HG03442 (cell line): ENCODE measurements at regions not wholly inside any gene's neighbourhood (a gene's known extent, or its start where the extent isn't known, plus 50 kb on each side); places are given as distances from the start of the nearest gene placed in this dataset.
"Not testable (repeated sequence)": the region's sequence is repeated elsewhere in the genome, so short reads cannot be mapped to it uniquely, and the experiment has no call there.

ENCODE experiments used
- ATAC-seq: cut with Tn5 transposase; IDR thresholded peaks from one replicate; pipeline ENCODE4 v1.9.1; 2021; ENCODE audit warnings: mild to moderate bottlenecking, moderate library complexity; ENCODE audit not compliant: unreplicated experiment

GRCh38 chr2:37722971-37723370, 51.5 kb upstream of the CDC42EP3 start:
- not testable (repeated sequence) for ATAC-seq

GRCh38 chr2:37730037-37730818, 58.8 kb upstream of the CDC42EP3 start:
- ATAC-seq = no peak

- ATAC-seq = not testable (repeated sequence)
Measured at GRCh38 chr2:37732412-37732811, 61.0 kb upstream of the CDC42EP3 start.

DNA sequence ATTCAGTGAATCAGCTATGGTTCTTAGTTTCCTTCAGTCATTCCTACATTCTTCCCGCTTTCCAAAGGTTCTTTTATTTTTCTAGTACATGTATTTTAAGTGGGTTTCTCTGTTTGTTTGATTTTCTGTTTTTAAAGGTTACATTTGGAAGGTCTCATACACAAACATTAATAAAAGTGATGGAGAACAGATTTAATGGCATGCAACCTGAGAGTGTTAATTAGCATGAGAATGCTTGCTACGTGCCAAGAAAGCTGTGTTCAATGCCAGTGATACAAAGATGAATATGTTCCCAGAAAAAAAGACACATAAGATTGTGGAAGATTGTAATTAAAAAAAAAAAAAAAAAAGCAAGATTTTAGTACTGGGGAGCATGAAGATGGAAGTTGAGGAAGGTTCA, 61.8 kb upstream of the CDC42EP3 start:
- no peak for ATAC-seq

DNA sequence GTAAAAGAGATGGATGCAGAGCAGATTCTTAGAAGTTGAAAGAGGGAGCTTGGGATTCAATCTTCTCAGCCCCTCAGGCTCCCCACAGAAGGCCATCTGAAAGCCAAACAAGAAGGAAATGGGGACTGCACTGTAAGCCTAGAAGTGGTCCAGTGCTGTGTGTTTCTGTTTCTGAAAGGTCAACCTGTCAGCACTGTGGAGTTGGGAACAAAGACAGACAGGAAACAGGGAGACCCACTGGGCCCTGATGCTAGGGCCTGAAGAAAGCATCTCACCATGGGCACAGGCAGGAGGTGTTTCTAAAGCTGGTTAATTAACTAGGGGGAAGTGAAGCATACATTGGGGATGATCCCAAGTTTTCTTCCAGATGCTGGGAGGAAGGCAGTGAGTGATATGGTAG, 62.5 kb upstream of the CDC42EP3 start:
- not testable (repeated sequence) for ATAC-seq

DNA sequence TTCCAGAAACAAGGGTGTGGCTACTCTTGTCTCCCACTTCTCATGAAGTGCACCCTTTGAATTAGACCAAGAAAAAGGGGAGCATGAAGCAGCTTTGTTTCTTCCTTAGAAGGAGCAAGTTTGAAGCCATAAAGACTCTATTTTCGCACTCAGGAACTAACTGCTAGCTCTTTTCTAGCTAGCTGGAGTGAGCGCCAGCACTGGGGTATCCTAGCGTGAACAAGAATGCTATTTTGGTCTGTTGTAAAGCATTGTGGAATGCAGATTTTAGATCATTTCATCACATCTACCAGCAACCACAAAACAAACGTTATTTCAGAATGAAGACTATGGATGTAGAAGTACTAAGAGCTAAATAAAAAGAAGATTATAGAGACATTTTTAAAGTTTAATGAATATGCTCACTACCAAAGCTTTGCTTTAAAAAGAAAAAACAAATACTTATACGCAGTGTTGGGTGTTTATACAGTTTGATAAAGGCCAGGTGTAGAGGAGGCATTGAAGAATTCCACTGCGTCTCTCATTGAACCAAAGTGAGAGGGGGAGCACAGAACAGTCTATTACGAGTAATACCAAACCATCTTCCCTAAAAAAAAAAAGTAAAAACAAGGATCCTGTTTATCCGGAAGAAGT, 63.6 kb upstream of the CDC42EP3 start:
- ATAC-seq = not testable (repeated sequence)

DNA sequence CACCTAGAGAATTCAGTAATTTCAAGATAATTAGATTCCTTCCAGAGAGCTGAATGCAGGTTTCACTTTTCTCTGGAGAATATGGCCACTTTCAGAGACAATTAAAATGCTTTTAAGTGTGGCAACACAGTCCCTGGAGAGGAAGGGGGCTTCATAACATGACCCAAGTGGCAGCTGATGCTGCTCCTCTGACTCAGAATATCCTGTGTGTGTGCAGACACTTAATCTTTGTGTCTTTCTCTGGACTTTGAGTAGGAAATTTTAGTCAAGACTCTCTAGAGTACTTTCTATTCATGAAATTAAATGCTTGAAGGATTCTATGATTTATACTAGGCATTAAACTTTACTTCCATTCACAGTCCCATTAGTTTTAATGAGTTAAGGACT, 64.1 kb upstream of the CDC42EP3 start:
- ATAC-seq = not testable (repeated sequence)

GRCh38 chr2:37737507-37737906, 66.1 kb upstream of the CDC42EP3 start:
- ATAC-seq = no peak

DNA sequence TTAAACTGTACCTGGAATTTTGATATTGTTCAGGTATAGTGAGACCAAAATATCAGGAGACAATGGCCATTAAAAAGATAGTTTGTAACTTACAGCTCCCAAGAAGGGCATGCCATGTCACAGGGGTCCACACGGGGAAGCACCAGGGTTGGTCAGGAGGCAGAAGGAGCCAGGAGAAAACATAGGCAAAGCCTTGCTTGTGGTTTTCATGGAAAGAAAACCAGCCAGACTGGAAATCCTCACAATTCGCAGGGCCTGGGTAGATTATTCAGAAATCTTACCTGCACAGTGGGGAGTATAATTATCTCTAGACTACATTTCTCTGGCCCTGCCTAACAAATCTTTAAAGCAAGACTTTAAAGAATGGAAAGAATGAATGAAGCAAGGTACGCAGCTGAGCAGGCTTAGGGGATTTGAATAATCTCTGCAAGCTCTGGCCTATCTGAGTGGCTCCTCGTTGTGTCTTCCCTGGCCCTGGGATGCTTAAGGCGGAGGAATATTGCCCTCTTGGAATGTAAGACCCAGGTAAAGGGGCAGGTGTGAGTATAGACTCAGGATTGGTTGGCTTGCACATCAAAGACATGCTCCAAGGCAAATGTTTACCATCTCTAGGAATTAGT, 66.9 kb upstream of the CDC42EP3 start:
- no peak for ATAC-seq

DNA sequence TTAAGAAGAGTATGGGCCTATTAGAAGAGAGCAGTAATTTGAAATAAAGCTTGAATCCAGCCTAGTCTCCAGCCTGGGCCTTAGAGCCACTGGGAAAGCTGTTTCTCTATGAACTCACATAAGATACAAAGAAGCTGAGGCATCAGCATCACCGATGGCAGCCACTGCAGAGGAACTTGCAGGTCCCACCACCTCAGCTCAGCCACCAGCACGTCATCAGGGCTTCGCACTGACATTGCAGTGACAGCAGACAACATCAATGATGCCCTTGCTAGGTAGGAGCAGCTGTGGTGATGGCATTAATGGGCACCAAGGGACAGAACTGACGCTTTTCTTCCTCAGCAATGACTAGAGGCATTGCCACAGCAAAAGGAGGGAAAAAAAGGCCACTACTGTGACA, 67.7 kb upstream of the CDC42EP3 start:
- ATAC-seq = no peak

GRCh38 chr2:37740164-37740739, 68.8 kb upstream of the CDC42EP3 start:
- ATAC-seq = no peak

- ATAC-seq = no peak
Measured at GRCh38 chr2:37742286-37742685, 70.8 kb upstream of the CDC42EP3 start.

- no peak for ATAC-seq
Measured at GRCh38 chr2:37744010-37744409, 72.6 kb upstream of the CDC42EP3 start.

DNA sequence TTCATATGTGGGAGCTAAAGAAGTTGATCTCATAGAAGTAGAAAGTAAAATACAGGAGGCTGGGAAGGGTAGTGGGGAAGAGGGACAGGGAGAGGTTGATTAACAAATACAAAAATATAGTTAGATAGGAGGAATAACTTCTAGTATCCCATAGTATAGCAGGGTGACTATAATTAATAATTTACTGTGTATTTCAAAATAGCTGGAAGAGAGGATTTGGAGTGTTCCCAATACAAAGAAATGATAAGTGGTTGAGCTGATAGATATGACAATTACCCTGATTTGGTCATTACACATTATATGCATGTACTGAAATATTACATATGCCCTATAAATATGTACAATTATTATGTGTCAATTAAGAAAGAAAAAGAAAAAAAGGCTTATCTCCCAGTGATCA, 73.5 kb upstream of the CDC42EP3 start:
- ATAC-seq = not testable (repeated sequence)

- ATAC-seq = not testable (repeated sequence)
Measured at GRCh38 chr2:37746011-37746410, 74.6 kb upstream of the CDC42EP3 start.

DNA sequence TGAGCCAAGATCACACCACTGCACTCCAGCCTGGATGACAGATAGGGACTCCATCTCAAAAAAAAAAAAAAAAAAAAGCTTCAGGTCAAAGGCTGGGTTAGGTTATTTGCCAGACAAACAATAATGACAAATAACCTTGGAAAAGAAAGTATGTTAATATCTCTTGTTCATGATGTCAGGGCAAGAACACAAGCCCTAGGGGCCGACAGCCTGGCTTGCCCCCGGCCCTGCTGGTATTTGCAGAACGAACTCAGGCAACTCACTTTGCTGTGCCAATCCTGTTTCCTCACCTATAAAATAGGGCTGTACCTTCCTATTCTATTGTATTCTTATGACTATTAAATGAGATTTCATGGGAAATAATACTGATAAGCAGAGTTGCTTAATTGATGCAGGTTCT, 75.4 kb upstream of the CDC42EP3 start:
- ATAC-seq = no peak

- ATAC-seq = no peak
Measured at GRCh38 chr2:37748541-37748940, 77.1 kb upstream of the CDC42EP3 start.

DNA sequence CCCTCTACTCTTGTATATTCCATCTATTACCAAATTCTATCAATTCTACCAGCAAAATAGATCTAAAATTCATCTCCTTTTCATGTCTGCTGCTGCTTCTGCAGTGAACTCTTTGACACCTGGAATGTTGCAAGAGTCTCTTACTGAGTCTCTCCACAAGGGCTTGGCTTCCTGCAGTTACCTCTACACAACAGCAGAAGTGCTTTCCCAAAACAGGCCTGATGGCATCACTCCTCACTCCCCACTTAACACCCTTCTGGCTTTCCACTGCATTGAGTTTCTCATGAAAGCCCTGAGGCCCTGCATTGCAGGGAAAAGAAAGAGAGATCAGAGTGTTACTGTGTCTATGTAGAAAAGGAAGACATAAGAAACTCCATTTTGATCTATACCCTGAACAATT, 78.8 kb upstream of the CDC42EP3 start:
- ATAC-seq = not testable (repeated sequence)

DNA sequence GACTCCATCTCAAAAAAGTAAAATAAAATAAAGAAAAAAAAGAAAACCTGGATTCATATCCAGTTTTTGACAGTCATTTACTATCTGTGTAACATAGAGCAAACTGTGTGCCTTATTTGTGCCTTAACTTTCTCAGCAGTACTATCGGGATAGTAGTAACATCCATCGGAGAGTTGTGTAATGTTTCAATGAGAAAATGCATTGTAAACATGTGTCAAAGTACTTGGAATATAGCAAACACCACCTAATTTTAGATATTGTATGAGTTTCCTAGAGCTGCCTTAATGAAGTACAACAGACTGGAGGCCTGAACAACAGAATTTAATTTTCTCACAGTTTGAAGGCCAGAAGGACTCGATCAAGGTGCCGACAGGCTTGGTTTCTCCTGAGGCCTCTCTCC, 81.3 kb upstream of the CDC42EP3 start:
- no peak for ATAC-seq

GRCh38 chr2:37753758-37754157, 82.3 kb upstream of the CDC42EP3 start:
- no peak for ATAC-seq

GRCh38 chr2:37755961-37756559, 84.6 kb upstream of the CDC42EP3 start:
- not testable (repeated sequence) for ATAC-seq
